GM21723 (cell line): ENCODE measurements at regions not wholly inside any gene's neighbourhood (a gene's known extent, or its start where the extent isn't known, plus 50 kb on each side); places are given as distances from the start of the nearest gene placed in this dataset.

Experiments
- ATAC-seq: cut with Tn5 transposase; IDR thresholded peaks from one replicate; pipeline ENCODE4 v1.9.1; 2021; ENCODE audit warnings: mild to moderate bottlenecking, moderate library complexity; ENCODE audit not compliant: unreplicated experiment

GRCh38 chr2:64312622-64313397, 141.2 kb upstream of the LGALSL start:
- ATAC-seq = no peak

GRCh38 chr2:64313398-64313723, 140.6 kb upstream of the LGALSL start:
- ATAC-seq = no peak

GRCh38 chr2:64315291-64315960, 138.5 kb upstream of the LGALSL start:
- no peak for ATAC-seq

- no peak for ATAC-seq
These were observed 136.1 kb upstream of the LGALSL start for GRCh38 chr2:64317707-64318475.

GRCh38 chr2:64318476-64318748, 135.6 kb upstream of the LGALSL start:
- ATAC-seq = no peak

- no peak for ATAC-seq
These were observed 134.1 kb upstream of the LGALSL start for GRCh38 chr2:64319896-64320295.

- ATAC-seq = no peak
These were observed 131.5 kb upstream of the LGALSL start for GRCh38 chr2:64322433-64322832.

- no peak for ATAC-seq
These were observed 130.8 kb upstream of the LGALSL start for GRCh38 chr2:64323197-64323596.

GRCh38 chr2:64324746-64325410, 129.1 kb upstream of the LGALSL start:
- no peak for ATAC-seq

- ATAC-seq = no peak
These were observed 128.5 kb upstream of the LGALSL start for GRCh38 chr2:64325477-64325851.

- ATAC-seq = peak; percentile 87
These were observed 127.9 kb upstream of the LGALSL start for GRCh38 chr2:64325852-64326577.

- ATAC-seq = no peak
These were observed 127.3 kb upstream of the LGALSL start for GRCh38 chr2:64326578-64327050.

- ATAC-seq = no peak
These were observed 126.8 kb upstream of the LGALSL start for GRCh38 chr2:64327129-64327509.

GRCh38 chr2:64327510-64328414, 126.2 kb upstream of the LGALSL start:
- no peak for ATAC-seq

GRCh38 chr2:64328415-64328722, 125.6 kb upstream of the LGALSL start:
- no peak for ATAC-seq

GRCh38 chr2:64328756-64329155, 125.2 kb upstream of the LGALSL start:
- no peak for ATAC-seq

GRCh38 chr2:64329848-64330247, 124.1 kb upstream of the LGALSL start:
- ATAC-seq = no peak

- ATAC-seq = no peak
These were observed 123.5 kb upstream of the LGALSL start for GRCh38 chr2:64330281-64331113.

GRCh38 chr2:64331114-64331645, 122.8 kb upstream of the LGALSL start:
- ATAC-seq = no peak
